ENCODE measurements at regions not wholly inside any gene's neighbourhood (a gene's known extent, or its start where the extent isn't known, plus 50 kb on each side); places are given as distances from the start of the nearest gene placed in this dataset.

GRCh38 chr13:44747179-44747578 lies 171.0 kb upstream of the TSC22D1 start:
- Histone ChIP-seq H2BK120ac (replicated peaks; ENCODE audit: low read depth, low read length) (no peak overlapping the region), H4K91ac (replicated peaks; ENCODE audit: insufficient read length, low read length) (no peak overlapping the region), H3K36me3 (ENCODE audit: control insufficient read depth in 2 of 4, insufficient read depth in 4 of 4, low read length in 3 of 4) (no peaks in the 10 kb centered on the region), H3K27ac (ENCODE audit: low read depth, low read length) (no peak overlapping the region), H3K27me3 (replicated peaks in 1 of 4; ENCODE audit: control insufficient read depth in 3 of 4, extremely low read depth in 1 of 4, insufficient read depth in 3 of 4, low read length in 3 of 4) (no peaks in the 10 kb centered on the region), H3K4me2 (ENCODE audit: insufficient read depth in 1 of 2, low read depth in 2 of 2, low read length in 2 of 2) (no peak overlapping the region), H3K9ac (replicated peaks in 1 of 4; ENCODE audit: extremely low read depth in 1 of 4, low read depth in 3 of 4, low read length in 3 of 4) (no peak overlapping the region), H2AFZ (ENCODE audit: low read length) (no peak overlapping the region), H2BK5ac (ENCODE audit: low read depth, low read length) (no peak overlapping the region), H3K79me2 (ENCODE audit: control insufficient read depth in 1 of 2, insufficient read depth in 2 of 2, low read length in 2 of 2) (no peaks in the 10 kb centered on the region), H3K18ac (ENCODE audit: extremely low read depth, low read length) (no peak overlapping the region), H3K4ac (replicated peaks; ENCODE audit: insufficient read length, low read depth, low read length) (no peak overlapping the region), H3K56ac (replicated peaks; ENCODE audit: insufficient read length, low read depth, low read length) (no peak overlapping the region), H2AK5ac (ENCODE audit: low read depth, low read length) (no peak overlapping the region), H3K23me2 (ENCODE audit: low read depth, low read length) (no peaks in the 10 kb centered on the region), H3K14ac (ENCODE audit: insufficient read length) (no peak overlapping the region), H2BK20ac (ENCODE audit: low read length) (no peak overlapping the region), H3K4me1 (replicated peaks in 1 of 4; ENCODE audit: control insufficient read depth in 3 of 4, insufficient read depth in 4 of 4, low read length in 3 of 4) (no peaks in the 10 kb centered on the region), H2BK15ac (ENCODE audit: low read length) (no peak overlapping the region), H3K4me3 (ENCODE audit: extremely low read depth in 1 of 4, insufficient read depth in 2 of 4, low read depth in 3 of 4, low read length in 4 of 4) (no peak overlapping the region), H3K9me3 (ENCODE audit: insufficient read depth in 2 of 2, low read depth in 1 of 2, low read length in 1 of 2) (no peaks in the 10 kb centered on the region), H4K8ac (ENCODE audit: extremely low read depth, insufficient read depth, low read length) (no peak overlapping the region), H3K79me1 (ENCODE audit: low read depth, low read length) (no peaks in the 10 kb centered on the region), H4K20me1 (replicated peaks in 1 of 2; ENCODE audit: control insufficient read depth in 1 of 2, insufficient read depth in 2 of 2, low read length in 2 of 2) (no peaks in the 10 kb centered on the region), H3K23ac (ENCODE audit: insufficient read length) (no peak overlapping the region), H4K5ac (ENCODE audit: insufficient read length, low read depth, low read length) (no peak overlapping the region), H2BK12ac (ENCODE audit: low read depth, low read length) (no peak overlapping the region)
- FAIRE-seq (no peak), DNase-seq (ENCODE audit: low read depth in 1 of 2, low spot score in 2 of 2) (no peak)
- WGBS, 2 experiments (ENCODE audit: extremely low coverage in 1 of 2, insufficient coverage in 1 of 2, insufficient read length in 1 of 2, insufficient replicate concordance in 2 of 2, low coverage in 1 of 2, low lambda C conversion rate in 2 of 2, missing lambda C conversion rate in 1 of 2): 83% methylated on average over 4 of the region's 4 CpGs; no CpG with 5 or more reads in 1 of the 2 experiments
- ChIA-PET POLR2A (ENCODE audit: partially characterized antibody) (no interaction called here), CTCF (ENCODE audit: partially characterized antibody) (interaction anchor here (0.6 kb wide), 1 partner anchor 877 kb away, joined by 4 read pairs; no protein-coding TSS in a partner anchor)
- no peak for TF ChIP-seq SAP30 (IDR thresholded peaks at IDR 0.05; ENCODE audit: insufficient read depth, insufficient replicate concordance, low read length)
- no peak for TF ChIP-seq HDAC6 (IDR thresholded peaks at IDR 0.05; ENCODE audit: low read depth, low read length)
- no peak for TF ChIP-seq FOSL1 (IDR thresholded peaks at IDR 0.05; ENCODE audit: insufficient read depth, low read depth, low read length)
- no peak for TF ChIP-seq SIRT6 (IDR thresholded peaks at IDR 0.05; ENCODE audit: low read length)
- no peak for TF ChIP-seq CHD1 (IDR thresholded peaks at IDR 0.05; ENCODE audit: low read depth, low read length)
- TF ChIP-seq TEAD4 (IDR thresholded peaks at IDR 0.05; ENCODE audit: low read depth, low read length): no peak
- TF ChIP-seq CBX8 (IDR thresholded peaks at IDR 0.05; ENCODE audit: borderline replicate concordance, low read depth, low read length): no peak
- TF ChIP-seq JUN (IDR thresholded peaks at IDR 0.05; ENCODE audit: low read depth, low read length): no peak
- no peak for TF ChIP-seq MAFK (IDR thresholded peaks at IDR 0.05; ENCODE audit: low read depth, low read length)
- no peak for TF ChIP-seq SIX5 (IDR thresholded peaks at IDR 0.05; ENCODE audit: low read depth, low read length)
- TF ChIP-seq CHD2 (IDR thresholded peaks at IDR 0.05; ENCODE audit: low read length): no peak
- no peak for TF ChIP-seq CREB1 (IDR thresholded peaks at IDR 0.05)
- TF ChIP-seq POU5F1 (IDR thresholded peaks at IDR 0.05; ENCODE audit: low read depth, low read length): no peak
- no peak for TF ChIP-seq SUZ12 (IDR thresholded peaks at IDR 0.05; ENCODE audit: low read length)
- no peak for TF ChIP-seq ATF3 (IDR thresholded peaks at IDR 0.05; ENCODE audit: insufficient read depth, low read depth, low read length)
